HG03342 (cell line): ENCODE measurements at regions not wholly inside any gene's neighbourhood (a gene's known extent, or its start where the extent isn't known, plus 50 kb on each side); places are given as distances from the start of the nearest gene placed in this dataset.
A peak's percentile ranks its signal among the peaks of the same experiment; 100 is the strongest.
"Not testable (repeated sequence)": the region's sequence is repeated elsewhere in the genome, so short reads cannot be mapped to it uniquely, and the experiment has no call there.

ENCODE experiments used
- ATAC-seq: cut with Tn5 transposase; IDR thresholded peaks from one replicate; pipeline ENCODE4 v1.9.1; 2021; ENCODE audit warnings: mild to moderate bottlenecking, moderate library complexity; ENCODE audit not compliant: unreplicated experiment

GRCh38 chr1:25171013-25171412 is 61.3 kb downstream of the SYF2 start:
- not testable (repeated sequence) for ATAC-seq

DNA sequence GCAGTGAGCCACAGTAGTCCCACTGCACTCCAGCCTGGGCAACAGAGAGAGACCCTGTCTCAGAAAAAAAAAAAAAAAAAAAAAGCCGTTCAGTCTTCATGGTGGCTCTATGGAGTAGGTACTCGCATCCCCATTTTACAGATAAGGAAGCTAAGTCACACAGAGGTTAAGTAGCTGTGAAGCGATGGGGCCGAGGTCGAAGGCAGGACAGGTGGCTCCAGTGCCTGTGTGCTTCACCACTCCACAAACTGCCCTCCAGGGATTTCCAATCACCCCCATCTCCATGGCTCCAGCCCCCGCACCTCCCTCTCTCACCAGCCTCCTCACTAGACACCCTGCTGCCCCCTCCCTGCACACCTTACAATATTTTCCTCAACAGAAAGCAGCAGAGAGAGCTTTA is 61.9 kb downstream of the SYF2 start:
- ATAC-seq = no peak

DNA sequence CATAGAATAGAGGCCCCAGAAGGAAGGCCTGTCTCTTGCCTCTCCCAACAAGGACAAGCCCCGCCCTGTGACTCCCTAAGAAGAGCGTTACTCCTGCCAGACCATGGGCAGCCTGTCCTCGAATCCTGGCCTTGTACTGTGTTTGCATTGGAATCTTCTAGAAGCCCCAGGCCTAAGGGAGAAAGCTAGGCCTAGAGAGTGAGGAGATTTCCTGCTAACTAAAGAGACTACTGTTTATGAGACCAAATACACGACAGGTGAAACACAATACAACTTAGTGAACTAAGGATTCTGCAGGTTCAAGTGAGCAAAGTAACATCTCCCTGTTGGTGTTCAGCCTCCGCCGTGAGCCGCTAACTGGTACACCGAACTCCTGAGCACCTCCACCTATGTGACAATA is 62.7 kb downstream of the SYF2 start:
- no peak for ATAC-seq

DNA sequence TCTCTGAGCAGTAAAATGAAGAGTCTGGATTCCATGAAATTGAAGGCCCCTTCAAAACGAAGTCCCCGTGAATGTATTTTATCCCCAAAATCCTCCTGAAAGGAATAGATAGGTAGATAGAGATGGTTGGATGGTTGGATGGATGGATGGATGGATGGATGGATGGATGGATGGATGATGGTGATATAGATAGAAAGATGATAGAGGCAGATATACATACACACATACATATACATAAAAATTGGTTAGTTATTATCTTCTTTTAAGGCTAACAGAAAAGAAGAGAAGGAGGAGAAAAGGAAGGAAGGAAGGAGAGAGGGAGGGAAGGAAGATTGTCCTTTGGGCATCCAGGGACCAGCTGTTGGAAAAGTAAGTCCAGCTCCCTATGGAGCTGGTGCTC is 63.1 kb downstream of the SYF2 start:
- ATAC-seq = no peak

DNA sequence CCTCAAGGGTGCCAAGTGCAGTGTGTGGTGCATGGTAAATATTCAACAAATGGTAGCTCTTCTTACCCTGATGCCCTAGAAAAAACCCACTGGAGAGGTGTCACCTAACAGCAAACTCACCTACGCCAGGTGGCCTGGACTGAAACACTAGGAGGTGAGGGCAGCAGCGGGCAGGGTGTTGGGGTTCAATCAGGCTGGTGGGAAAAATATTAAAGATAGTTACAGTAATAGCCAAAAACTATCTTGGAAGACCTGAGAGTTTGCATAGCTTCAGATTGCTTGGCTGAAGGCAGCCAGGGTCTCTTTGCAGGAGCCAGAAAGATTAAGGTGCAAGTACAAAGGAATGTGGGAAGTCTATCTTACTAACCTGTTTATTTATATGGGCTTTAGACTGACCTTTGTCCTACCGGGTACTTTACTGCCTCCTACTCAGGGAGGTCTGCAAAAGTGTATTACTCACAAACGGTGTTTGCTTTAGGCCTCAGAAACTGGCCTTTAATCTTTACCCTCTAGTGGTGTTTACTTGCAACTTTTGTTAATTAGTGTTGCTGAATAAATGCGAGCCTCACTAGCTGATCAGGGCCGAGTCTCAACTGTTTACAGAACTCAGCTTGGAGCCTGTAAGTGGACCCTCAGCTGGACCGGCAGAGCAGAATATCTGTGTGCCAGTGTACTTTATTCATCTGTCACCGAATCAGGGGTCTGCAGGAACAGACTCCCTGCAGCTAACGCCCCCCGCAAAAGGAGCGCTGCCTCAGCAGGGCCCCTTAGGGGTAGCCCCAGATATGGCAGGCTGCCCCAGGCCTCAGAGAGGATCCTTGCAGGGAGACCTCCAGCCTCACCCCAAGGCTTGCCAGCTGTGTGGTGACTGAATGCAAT is 63.9 kb downstream of the SYF2 start:
- no peak for ATAC-seq

DNA sequence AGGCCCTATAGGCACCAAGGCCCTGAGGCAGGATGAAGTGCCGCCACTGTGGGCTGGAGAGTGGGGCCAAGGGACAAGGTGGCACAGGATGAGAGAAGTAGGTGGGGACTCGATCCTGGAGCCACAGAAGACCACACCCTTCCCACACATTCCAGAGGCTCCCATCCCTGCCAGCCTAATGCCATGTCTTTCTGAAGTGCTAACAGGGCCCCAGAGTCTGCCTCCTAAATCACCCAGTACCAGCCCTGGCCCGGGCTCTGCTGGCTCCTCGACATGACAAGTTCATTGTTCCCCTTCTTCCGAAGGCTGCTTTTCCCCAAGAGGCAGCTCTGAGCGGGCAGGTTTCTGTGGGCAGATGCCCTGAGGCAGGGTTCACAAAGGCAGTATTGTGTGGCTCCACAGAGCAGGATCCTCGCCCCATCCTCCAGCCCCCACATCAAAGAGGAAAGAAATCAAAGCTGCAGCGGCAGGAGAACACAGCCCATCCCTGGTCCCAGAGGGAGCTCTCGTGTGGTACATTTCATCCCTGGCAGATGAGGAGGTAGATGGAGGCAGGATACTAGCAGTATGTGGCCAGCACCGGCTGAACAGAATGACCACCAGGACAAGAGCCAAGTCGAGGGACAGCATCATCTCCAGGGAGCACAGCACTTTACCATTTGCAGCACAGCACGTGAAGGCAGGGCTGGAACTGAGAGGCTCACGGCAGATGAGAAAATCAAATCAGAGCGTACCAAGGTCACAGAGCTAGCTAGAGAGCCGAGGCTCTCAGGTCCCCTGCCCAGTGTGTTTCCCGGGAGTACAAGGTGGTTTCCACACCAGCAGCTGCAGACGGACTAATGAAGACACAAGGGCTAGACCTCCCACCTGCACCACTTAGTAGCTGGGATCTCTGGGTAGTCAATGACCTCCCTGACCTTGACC is 64.8 kb downstream of the SYF2 start:
- ATAC-seq = no peak

GRCh38 chr1:25166847-25167246 is 65.5 kb downstream of the SYF2 start:
- no peak for ATAC-seq

DNA sequence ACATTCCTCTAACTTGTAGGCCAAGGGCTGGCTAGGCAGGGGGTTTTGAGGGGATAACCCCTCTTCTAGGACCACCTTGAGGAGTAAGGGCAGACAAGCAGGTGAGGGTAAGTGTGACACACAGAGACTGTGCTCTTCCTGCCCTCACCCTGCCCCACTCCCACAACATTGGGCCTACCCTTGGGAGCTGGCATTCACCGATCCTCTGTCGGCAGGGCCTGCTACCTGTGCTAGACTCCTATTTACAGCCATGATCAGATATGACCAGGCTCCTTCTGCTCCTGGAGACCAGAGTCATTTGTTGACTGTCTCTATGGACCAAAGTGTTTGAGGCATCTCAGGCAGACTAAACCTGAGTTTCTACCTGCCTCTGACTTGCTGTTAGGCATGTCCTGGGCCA is 68.3 kb downstream of the SYF2 start:
- no peak for ATAC-seq

- ATAC-seq = no peak
These were observed 70.3 kb downstream of the SYF2 start for GRCh38 chr1:25161981-25162380.

- no peak for ATAC-seq
These were observed 74.5 kb downstream of the SYF2 start for GRCh38 chr1:25157846-25158245.

GRCh38 chr1:25150985-25151495 is 81.3 kb downstream of the SYF2 start:
- no peak for ATAC-seq

- no peak for ATAC-seq
These were observed 83.5 kb downstream of the SYF2 start for GRCh38 chr1:25148673-25149300.

GRCh38 chr1:25146451-25146855 is 85.8 kb downstream of the SYF2 start:
- no peak for ATAC-seq

DNA sequence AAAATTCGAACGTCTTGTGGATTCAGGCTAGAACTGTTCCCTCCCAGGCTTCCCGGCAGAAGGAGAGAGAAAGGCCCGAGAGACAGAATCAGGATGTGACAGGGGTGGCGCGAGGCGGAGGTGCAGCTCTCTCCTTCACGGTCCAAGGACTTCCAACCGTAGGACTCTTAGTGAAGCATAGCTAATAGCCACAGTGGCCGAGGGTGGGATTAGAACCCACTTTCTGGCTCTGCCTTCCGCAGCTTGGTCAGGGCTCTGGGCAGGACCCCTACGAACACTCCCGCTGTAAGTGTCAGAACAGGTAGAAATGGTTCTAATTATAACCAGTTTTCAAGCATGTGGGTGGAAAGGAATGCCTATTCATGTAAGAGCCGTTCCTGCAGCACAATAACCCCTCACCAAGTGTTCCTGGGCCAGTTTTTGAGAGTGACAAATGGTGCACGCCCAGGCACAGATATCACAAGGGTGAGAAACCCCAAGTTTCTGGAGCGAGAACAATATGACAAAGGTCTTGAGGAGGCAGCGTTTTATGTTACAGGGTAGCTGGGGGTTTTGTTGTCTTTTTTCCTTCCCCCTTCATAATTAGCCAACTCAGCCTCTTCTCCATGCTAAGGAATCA is 86.4 kb downstream of the SYF2 start:
- no peak for ATAC-seq

DNA sequence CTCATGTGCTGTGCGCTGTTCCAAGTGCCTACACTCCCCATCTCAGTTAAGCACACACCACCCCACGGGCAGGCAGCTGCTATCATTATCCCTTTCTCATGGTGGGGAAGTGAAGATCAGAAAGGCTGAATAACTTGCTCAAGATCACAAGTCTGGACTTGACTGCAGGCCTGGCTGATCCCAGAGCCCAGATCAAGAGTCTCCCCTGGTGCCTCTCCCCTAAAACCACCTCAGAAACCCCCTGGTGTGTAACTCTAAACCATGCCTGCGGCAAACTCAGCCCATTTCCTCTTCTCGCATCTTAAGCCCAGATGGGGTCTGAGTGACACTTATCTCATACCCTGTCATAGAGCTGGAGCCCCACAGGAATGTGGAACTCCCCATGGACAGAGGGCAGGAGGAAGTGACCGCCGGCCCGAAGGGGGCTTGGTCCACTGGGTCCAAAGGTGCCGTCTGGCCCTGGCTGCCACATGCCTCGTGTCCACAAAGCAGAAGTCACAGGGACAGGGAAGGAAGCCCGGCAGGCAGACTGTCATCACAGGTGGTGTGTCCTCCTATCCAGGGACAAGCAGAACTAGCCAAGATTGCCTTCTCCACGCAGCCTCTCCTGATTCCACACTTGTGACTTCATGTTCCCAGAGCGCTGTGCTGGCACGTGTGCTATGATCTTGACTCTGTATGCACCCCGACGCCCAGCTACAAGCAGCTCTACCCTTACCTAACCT is 92.1 kb downstream of the SYF2 start:
- ATAC-seq = peak; percentile 66

- ATAC-seq = no peak
These were observed 94.5 kb downstream of the SYF2 start for GRCh38 chr1:25137521-25138395.

- no peak for ATAC-seq
These were observed 95.2 kb downstream of the SYF2 start for GRCh38 chr1:25137106-25137505.

GRCh38 chr1:25135909-25136308 is 96.4 kb downstream of the SYF2 start:
- no peak for ATAC-seq

GRCh38 chr1:25134801-25135461 is 97.4 kb downstream of the SYF2 start:
- no peak for ATAC-seq
